ENCODE measurements at regions not wholly inside any gene's neighbourhood (a gene's known extent, or its start where the extent isn't known, plus 50 kb on each side); places are given as distances from the start of the nearest gene placed in this dataset.
"Not testable (repeated sequence)": the region's sequence is repeated elsewhere in the genome, so short reads cannot be mapped to it uniquely, and the experiment has no call there.

- DNase-seq = no peak
These were observed 149.5 kb downstream of the SPP2 start for GRCh38 chr2:234199996-234200395.

GRCh38 chr2:234198976-234199375 lies 148.5 kb downstream of the SPP2 start:
- no peak for DNase-seq

- DNase-seq = no peak
These were observed 145.0 kb downstream of the SPP2 start for GRCh38 chr2:234195516-234195915.

- no peak for DNase-seq
These were observed 143.6 kb downstream of the SPP2 start for GRCh38 chr2:234193977-234194563.

- no peak for DNase-seq
These were observed 141.4 kb downstream of the SPP2 start for GRCh38 chr2:234191819-234192407.

- no peak for DNase-seq
These were observed 139.3 kb downstream of the SPP2 start for GRCh38 chr2:234189786-234190300.

- DNase-seq = no peak
These were observed 138.7 kb downstream of the SPP2 start for GRCh38 chr2:234189230-234189629.

GRCh38 chr2:234187646-234188174 lies 137.2 kb downstream of the SPP2 start:
- DNase-seq = no peak

- DNase-seq = no peak
These were observed 130.6 kb downstream of the SPP2 start for GRCh38 chr2:234181121-234181520.

- no peak for DNase-seq
These were observed 128.5 kb downstream of the SPP2 start for GRCh38 chr2:234179031-234179363.

GRCh38 chr2:234178330-234179030 lies 128.0 kb downstream of the SPP2 start:
- no peak for DNase-seq

- no peak for DNase-seq
These were observed 125.1 kb downstream of the SPP2 start for GRCh38 chr2:234175649-234176048.

- DNase-seq = no peak
These were observed 124.2 kb downstream of the SPP2 start for GRCh38 chr2:234174742-234175141.

- DNase-seq = no peak
These were observed 122.0 kb downstream of the SPP2 start for GRCh38 chr2:234172532-234172931.

GRCh38 chr2:234172066-234172465 lies 121.6 kb downstream of the SPP2 start:
- no peak for DNase-seq

GRCh38 chr2:234171666-234172065 lies 121.2 kb downstream of the SPP2 start:
- DNase-seq = no peak

- no peak for DNase-seq
These were observed 119.2 kb downstream of the SPP2 start for GRCh38 chr2:234169674-234170073.

GRCh38 chr2:234168605-234169570 lies 118.4 kb downstream of the SPP2 start:
- DNase-seq = not testable (repeated sequence)

- DNase-seq = no peak
These were observed 116.0 kb downstream of the SPP2 start for GRCh38 chr2:234166531-234166930.

GRCh38 chr2:234165421-234165820 lies 114.9 kb downstream of the SPP2 start:
- DNase-seq = no peak
